ENCODE measurements at regions not wholly inside any gene's neighbourhood (a gene's known extent, or its start where the extent isn't known, plus 50 kb on each side); places are given as distances from the start of the nearest gene placed in this dataset.

GRCh38 chr9:8088477-8088876, 288.9 kb upstream of the DMAC1 start:
- DNase-seq: no peak
- H3K36me3 ChIP-seq (replicated peaks; ENCODE audit: control insufficient read depth, insufficient read depth, low read length): no peaks in the 10 kb centered on the region
- H3K4me3 ChIP-seq (ENCODE audit: insufficient read depth, low read depth, low read length): no peak overlapping the region
- H3K27me3 ChIP-seq (ENCODE audit: control insufficient read depth, insufficient read depth, low read length): no peaks in the 10 kb centered on the region

GRCh38 chr9:8085986-8086385, 286.4 kb upstream of the DMAC1 start:
- Histone ChIP-seq H3K36me3 (replicated peaks; ENCODE audit: control insufficient read depth, insufficient read depth, low read length) (no peaks in the 10 kb centered on the region), H3K27me3 (ENCODE audit: control insufficient read depth, insufficient read depth, low read length) (no peaks in the 10 kb centered on the region), H3K4me3 (ENCODE audit: insufficient read depth, low read depth, low read length) (no peak overlapping the region)
- DNase-seq: no peak

DNA sequence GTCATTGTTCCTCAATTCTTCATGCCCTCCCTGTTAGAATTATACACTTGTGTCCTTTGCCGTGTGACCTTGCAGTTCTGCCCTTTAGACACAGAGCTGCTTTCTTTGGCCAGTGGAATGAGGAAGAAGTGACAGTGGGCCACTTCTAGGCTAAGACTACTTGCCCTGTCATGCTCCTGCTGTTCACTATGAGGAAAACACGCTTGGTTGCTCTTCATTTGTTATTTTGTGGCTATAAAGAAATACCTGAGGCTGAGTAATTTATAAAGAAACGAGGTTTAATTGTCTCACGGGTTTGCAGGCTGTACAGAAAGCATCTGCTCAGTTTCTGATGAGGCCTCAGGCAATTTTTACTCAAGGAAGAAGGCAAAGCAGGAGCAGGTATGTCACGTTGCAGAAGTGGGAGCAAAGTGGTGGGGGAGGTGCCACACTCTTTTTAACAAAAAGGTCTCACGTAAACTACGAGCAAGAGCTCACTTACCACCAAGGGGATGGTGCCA, 279.1 kb upstream of the DMAC1 start:
- Histone ChIP-seq H3K27me3 (ENCODE audit: control insufficient read depth, insufficient read depth, low read length) (no peaks in the 10 kb centered on the region), H3K36me3 (replicated peaks; ENCODE audit: control insufficient read depth, insufficient read depth, low read length) (no peaks in the 10 kb centered on the region), H3K4me3 (ENCODE audit: insufficient read depth, low read depth, low read length) (no peak overlapping the region)
- no peak for DNase-seq

- Histone ChIP-seq H3K4me3 (ENCODE audit: insufficient read depth, low read depth, low read length) (no peak overlapping the region), H3K36me3 (replicated peaks; ENCODE audit: control insufficient read depth, insufficient read depth, low read length) (no peaks in the 10 kb centered on the region), H3K27me3 (ENCODE audit: control insufficient read depth, insufficient read depth, low read length) (no peaks in the 10 kb centered on the region)
- no peak for DNase-seq
Observed at GRCh38 chr9:8074713-8075286, 275.2 kb upstream of the DMAC1 start.

DNA sequence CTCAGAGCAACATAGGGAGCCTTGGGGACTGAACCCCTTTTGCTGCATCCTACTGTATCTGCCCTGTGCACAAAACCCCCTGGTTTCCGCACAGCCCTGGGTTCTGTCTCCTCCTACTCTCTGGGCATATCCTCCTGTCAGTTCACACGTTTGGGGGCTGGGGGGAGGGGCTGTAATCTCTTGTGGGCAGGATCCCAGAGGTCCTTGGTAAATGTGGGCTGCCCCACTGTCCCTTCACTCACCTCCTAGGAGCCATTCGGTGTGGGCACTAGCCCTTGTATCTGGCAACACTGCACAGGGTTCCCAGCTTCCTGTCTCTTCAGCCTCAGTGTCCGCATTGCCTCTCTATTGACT, 271.8 kb upstream of the DMAC1 start:
- Histone ChIP-seq H3K4me3 (ENCODE audit: insufficient read depth, low read depth, low read length) (no peak overlapping the region), H3K36me3 (replicated peaks; ENCODE audit: control insufficient read depth, insufficient read depth, low read length) (no peaks in the 10 kb centered on the region), H3K27me3 (ENCODE audit: control insufficient read depth, insufficient read depth, low read length) (no peaks in the 10 kb centered on the region)
- DNase-seq: no peak

DNA sequence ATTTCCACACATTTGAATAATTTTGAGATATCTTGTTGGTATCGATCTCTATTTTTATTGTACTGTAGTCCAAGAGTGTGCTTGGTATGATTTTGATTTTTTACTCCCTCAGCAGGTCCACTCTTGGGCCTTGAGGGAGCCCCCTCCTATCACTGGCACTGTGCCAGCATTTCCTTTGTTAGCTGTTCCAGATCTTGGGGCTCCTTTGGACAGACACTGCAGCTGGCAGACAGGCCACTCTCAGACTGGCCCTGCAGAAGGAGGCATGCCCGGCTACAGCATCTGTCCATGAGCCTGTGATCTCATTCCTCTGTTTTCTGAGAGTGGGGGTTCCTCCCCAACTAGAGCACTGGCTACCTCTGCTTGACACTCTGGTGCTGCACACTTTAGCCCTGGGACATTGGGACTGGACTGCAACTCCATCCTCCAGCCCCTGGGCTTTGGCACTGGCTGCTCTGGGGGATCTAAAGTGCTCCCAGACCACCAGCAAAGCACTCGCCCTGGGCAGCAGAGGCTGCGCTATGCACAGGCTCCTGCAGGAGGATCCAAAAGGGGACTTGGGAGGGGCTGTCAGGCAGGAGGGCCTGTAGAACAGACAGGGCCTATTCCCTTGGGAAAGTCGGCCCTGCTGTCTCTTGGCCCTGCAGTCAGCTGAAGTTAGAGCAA, 271.3 kb upstream of the DMAC1 start:
- peak; percentile 21 for DNase-seq
- no peaks in the 10 kb centered on the region for H3K27me3 ChIP-seq (ENCODE audit: control insufficient read depth, insufficient read depth, low read length)
- no peak overlapping the region for H3K4me3 ChIP-seq (ENCODE audit: insufficient read depth, low read depth, low read length)
- no peaks in the 10 kb centered on the region for H3K36me3 ChIP-seq (replicated peaks; ENCODE audit: control insufficient read depth, insufficient read depth, low read length)

DNA sequence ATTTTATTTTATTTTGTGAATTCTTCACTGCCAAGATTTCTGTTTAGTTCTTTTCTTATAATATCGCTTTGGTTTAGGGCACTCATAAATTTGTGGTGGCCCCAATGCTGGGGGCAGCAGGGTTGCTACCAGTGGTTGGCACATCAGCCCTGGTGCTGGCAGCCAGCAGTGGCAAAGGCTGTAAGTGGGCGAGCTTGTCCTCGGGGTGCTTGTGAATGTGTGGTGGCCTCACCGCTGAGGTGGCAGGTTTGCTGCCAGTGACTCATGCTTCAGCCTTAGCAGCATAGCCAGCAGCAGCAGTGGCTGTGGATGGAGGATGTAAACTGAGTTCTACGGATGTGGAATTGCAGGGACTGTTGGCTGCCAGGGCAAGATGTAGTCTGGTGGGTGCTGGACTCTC, 262.9 kb upstream of the DMAC1 start:
- DNase-seq: no peak
- Histone ChIP-seq H3K27me3 (ENCODE audit: control insufficient read depth, insufficient read depth, low read length) (no peaks in the 10 kb centered on the region), H3K36me3 (replicated peaks; ENCODE audit: control insufficient read depth, insufficient read depth, low read length) (no peaks in the 10 kb centered on the region), H3K4me3 (ENCODE audit: insufficient read depth, low read depth, low read length) (no peak overlapping the region)

DNA sequence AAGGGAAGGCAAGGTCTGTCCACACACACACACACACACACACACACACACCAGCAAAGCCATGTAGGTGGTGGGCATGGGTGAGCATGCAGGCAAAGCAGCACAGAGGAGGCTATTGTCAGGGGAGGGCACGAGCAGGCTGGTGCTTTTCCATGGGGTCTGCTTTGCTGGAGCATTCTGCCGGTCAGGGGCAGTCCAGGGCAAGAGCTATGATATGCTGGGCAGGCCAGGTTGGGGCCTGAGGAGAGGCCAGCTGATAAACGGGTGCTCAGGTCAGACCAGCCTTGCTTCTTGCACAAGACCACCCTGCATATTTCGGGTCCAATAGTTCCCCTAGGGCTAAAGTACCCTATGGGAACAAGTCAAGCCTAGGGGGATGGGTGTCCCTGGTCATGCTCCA, 253.9 kb upstream of the DMAC1 start:
- Histone ChIP-seq H3K36me3 (replicated peaks; ENCODE audit: control insufficient read depth, insufficient read depth, low read length) (no peaks in the 10 kb centered on the region), H3K27me3 (ENCODE audit: control insufficient read depth, insufficient read depth, low read length) (no peaks in the 10 kb centered on the region), H3K4me3 (ENCODE audit: insufficient read depth, low read depth, low read length) (no peak overlapping the region)
- DNase-seq: no peak

- DNase-seq: no peak
Observed at GRCh38 chr9:8052991-8053390, 253.4 kb upstream of the DMAC1 start.

DNA sequence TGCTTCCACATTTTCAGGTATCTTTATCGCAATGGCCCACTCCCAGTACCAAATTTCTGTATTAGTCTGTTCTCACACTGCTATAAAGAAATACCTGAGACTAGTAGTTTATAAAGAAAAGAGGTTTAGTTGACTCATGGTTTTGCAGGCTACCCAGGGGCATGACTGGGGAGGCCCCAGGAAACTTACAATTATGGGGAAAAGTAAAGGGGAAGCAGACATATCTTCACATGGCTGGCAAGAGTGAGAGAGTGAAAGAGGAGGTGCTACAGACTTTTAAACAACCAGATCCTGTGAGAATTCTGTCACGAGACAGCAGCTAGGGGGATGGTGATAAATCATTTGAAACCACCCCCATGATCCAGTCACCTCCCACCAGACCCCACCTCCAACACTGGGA, 238.2 kb upstream of the DMAC1 start:
- no peak overlapping the region for H3K4me3 ChIP-seq (ENCODE audit: insufficient read depth, low read depth, low read length)
- DNase-seq: no peak
- H3K27me3 ChIP-seq (ENCODE audit: control insufficient read depth, insufficient read depth, low read length): no peaks in the 10 kb centered on the region
- no peaks in the 10 kb centered on the region for H3K36me3 ChIP-seq (replicated peaks; ENCODE audit: control insufficient read depth, insufficient read depth, low read length)

More at GRCh38 chr9:8052991-8053390, 253.4 kb upstream of the DMAC1 start:
- Histone ChIP-seq H3K36me3 (replicated peaks; ENCODE audit: control insufficient read depth, insufficient read depth, low read length) (no peaks in the 10 kb centered on the region), H3K27me3 (ENCODE audit: control insufficient read depth, insufficient read depth, low read length) (no peaks in the 10 kb centered on the region), H3K4me3 (ENCODE audit: insufficient read depth, low read depth, low read length) (no peak overlapping the region)

DNA sequence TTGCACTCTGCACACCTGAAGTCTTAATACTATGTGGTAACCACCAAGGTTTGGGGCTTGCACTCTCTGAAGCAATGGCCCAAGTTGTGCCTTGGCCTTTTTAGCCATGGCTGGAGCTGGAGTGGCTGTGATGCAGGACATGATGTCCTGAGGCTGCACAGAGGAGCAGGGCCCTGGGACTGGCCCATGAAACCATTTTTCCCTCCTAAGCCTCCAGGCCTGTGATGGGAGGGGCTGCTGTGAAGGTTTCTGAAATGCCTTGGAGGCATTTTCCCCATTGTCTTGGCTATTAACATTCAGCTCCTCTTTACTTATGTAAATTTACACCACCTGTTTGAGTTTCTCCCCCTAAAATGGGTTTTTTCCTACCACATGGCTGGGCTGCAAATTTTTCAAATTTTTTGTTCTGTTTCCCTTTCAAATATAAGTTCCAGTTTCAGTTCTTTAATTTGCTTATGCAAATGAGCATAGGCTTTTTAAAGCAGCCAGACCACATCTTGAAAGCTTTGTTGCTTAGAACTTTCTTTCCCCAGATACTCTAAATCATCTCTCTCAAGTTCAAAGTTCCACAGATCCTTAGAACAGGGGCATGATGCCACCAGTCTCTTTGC, 237.4 kb upstream of the DMAC1 start:
- H3K27me3 ChIP-seq (ENCODE audit: control insufficient read depth, insufficient read depth, low read length): no peaks in the 10 kb centered on the region
- DNase-seq: no peak
- H3K4me3 ChIP-seq (ENCODE audit: insufficient read depth, low read depth, low read length): no peak overlapping the region
- no peaks in the 10 kb centered on the region for H3K36me3 ChIP-seq (replicated peaks; ENCODE audit: control insufficient read depth, insufficient read depth, low read length)

GRCh38 chr9:8033794-8034193, 234.2 kb upstream of the DMAC1 start:
- no peak overlapping the region for H3K4me3 ChIP-seq (ENCODE audit: insufficient read depth, low read depth, low read length)
- H3K27me3 ChIP-seq (ENCODE audit: control insufficient read depth, insufficient read depth, low read length): no peaks in the 10 kb centered on the region
- H3K36me3 ChIP-seq (replicated peaks; ENCODE audit: control insufficient read depth, insufficient read depth, low read length): no peaks in the 10 kb centered on the region
- DNase-seq: no peak

DNA sequence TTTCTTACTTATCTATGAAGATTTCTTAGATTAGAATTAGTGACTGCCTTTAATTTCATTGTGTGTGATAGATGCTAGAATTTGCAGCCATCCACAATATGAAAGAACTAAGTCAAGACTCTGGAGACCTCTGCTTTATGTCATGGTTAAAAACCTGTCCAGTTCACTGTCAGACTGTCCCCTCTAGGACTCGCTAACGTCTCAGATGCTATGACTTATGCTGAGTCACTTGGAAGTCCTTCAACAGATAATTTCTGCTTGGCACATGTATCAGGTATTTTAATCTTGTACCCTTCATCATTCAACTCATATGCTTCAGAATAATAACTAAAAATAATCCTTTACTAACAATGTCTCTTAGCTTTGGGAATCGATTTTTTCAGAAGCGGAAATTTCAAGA, 230.5 kb upstream of the DMAC1 start:
- Histone ChIP-seq H3K27me3 (ENCODE audit: control insufficient read depth, insufficient read depth, low read length) (no peaks in the 10 kb centered on the region), H3K36me3 (replicated peaks; ENCODE audit: control insufficient read depth, insufficient read depth, low read length) (no peaks in the 10 kb centered on the region), H3K4me3 (ENCODE audit: insufficient read depth, low read depth, low read length) (no peak overlapping the region)
- DNase-seq: no peak

DNA sequence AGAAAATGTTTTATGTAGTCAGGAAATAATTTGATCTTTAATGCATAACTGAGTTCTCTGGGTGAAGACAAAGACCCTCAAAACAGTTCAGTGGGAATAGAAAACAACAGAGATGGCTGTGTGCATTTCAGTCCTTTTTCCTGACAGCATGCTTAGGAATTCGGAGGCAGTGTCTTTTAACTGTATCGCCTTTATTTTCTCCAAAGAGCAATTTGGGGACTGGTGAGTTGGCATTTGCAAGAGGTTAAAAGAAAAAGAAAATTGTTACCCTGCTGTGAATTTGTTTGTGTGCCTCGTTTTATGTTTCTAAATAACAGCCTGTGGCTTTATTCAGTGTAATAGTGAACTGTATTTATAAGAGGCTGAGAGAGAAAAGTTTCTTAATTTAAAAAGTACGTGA, 227.8 kb upstream of the DMAC1 start:
- no peak overlapping the region for H3K4me3 ChIP-seq (ENCODE audit: insufficient read depth, low read depth, low read length)
- DNase-seq: no peak
- no peaks in the 10 kb centered on the region for H3K36me3 ChIP-seq (replicated peaks; ENCODE audit: control insufficient read depth, insufficient read depth, low read length)
- H3K27me3 ChIP-seq (ENCODE audit: control insufficient read depth, insufficient read depth, low read length): no peaks in the 10 kb centered on the region

- H3K4me3 ChIP-seq (ENCODE audit: insufficient read depth, low read depth, low read length): no peak overlapping the region
- H3K27me3 ChIP-seq (ENCODE audit: control insufficient read depth, insufficient read depth, low read length): no peaks in the 10 kb centered on the region
- no peaks in the 10 kb centered on the region for H3K36me3 ChIP-seq (replicated peaks; ENCODE audit: control insufficient read depth, insufficient read depth, low read length)
- no peak for DNase-seq
Observed at GRCh38 chr9:8025551-8025950, 226.0 kb upstream of the DMAC1 start.
